ENCODE measurements at regions not wholly inside any gene's neighbourhood (a gene's known extent, or its start where the extent isn't known, plus 50 kb on each side); places are given as distances from the start of the nearest gene placed in this dataset.

- DNase-seq (ENCODE audit: extremely low spot score), result no peak
- ChIA-PET POLR2A (no interaction called here), CTCF (no interaction called here)
- TF ChIP-seq, protein P1, sequence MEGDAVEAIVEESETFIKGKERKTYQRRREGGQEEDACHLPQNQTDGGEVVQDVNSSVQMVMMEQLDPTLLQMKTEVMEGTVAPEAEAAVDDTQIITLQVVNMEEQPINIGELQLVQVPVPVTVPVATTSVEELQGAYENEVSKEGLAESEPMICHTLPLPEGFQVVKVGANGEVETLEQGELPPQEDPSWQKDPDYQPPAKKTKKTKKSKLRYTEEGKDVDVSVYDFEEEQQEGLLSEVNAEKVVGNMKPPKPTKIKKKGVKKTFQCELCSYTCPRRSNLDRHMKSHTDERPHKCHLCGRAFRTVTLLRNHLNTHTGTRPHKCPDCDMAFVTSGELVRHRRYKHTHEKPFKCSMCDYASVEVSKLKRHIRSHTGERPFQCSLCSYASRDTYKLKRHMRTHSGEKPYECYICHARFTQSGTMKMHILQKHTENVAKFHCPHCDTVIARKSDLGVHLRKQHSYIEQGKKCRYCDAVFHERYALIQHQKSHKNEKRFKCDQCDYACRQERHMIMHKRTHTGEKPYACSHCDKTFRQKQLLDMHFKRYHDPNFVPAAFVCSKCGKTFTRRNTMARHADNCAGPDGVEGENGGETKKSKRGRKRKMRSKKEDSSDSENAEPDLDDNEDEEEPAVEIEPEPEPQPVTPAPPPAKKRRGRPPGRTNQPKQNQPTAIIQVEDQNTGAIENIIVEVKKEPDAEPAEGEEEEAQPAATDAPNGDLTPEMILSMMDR (IDR thresholded peaks at IDR 0.05; ENCODE audit: control extremely low read depth, extremely low read depth, low read depth, missing control alignments), result no peak
These were observed 585.2 kb downstream of the TRAM1L1 start for GRCh38 chr4:116500225-116500624.

DNA sequence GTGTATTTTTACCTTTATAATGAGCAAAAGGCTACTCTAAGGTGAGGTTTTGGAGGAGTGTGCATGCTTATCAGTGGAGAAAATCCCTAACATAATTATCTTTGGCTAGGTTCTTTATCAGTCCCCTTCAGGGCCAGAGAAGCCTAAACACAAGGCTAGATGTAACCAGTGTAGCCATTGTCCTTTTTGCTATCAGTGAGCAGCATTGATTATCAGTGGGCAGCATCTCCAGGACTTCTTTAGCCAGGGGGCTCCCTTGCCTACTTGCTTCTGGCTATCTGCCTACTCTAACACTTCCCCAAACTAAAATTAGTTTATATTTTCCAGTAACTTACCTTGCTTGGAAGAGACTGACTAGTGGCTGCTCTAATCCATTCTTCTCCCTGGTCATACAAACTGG lies 595.6 kb downstream of the TRAM1L1 start:
- POLR2A ChIA-PET, result no interaction called here
- CTCF ChIA-PET, result interaction anchor here (1.2 kb wide), 1 partner anchor 12 kb away, joined by 4 read pairs; no protein-coding TSS in a partner anchor
- DNase-seq (ENCODE audit: extremely low spot score), result no peak

DNA sequence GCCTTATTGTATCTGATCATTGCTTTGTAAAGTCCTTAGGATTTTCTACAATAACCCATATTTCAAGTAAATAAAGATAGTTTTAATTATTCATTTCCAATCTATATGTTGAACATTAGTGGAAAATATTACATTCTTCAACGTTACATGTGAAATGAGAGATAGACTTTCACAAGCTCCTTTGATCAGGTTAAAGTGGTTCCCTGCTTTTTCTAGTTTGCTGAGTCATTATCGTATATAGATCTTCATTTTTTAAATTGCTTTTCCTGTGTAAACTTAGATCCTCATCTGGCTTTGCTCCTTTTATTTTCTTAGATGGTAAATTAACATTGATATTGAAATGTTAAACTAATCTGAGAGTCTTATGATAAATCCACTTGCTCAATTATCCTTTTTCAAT lies 599.0 kb downstream of the TRAM1L1 start:
- TF ChIP-seq, protein P1 (IDR thresholded peaks at IDR 0.05; ENCODE audit: control extremely low read depth, extremely low read depth, low read depth, missing control alignments), result no peak
- ChIA-PET POLR2A (no interaction called here), CTCF (no interaction called here)
- no peak for DNase-seq (ENCODE audit: extremely low spot score)

More for the DNA sequence above, 595.6 kb downstream of the TRAM1L1 start:
- TF ChIP-seq, protein P1 (IDR thresholded peaks at IDR 0.05; ENCODE audit: control extremely low read depth, extremely low read depth, low read depth, missing control alignments), result no peak

DNA sequence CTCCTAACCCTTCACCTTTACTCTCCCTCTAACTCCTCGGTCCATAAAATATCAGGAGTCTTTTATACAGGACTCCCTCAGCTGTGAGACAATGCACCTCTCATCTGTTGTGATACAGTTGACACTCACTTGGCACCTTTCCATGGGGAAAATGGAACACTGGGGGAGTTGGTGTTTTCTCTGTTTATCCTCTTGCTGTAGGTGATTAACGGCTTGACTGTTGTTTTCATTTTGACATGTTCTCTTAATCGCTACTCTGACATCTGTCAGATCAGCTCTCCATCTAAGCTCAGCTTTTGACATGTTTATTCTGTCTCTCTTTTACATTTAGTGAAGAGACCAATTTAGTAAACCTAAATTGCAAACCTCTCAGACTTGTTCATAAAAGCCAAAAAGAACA lies 604.8 kb downstream of the TRAM1L1 start:
- POLR2A ChIA-PET, result no interaction called here
- TF ChIP-seq, protein P1 (IDR thresholded peaks at IDR 0.05; ENCODE audit: control extremely low read depth, extremely low read depth, low read depth, missing control alignments), result no peak
- DNase-seq (ENCODE audit: extremely low spot score), result no peak
- CTCF ChIA-PET, result interaction anchor here (1.2 kb wide), 1 partner anchor 12 kb away, joined by 3 read pairs; no protein-coding TSS in a partner anchor

DNA sequence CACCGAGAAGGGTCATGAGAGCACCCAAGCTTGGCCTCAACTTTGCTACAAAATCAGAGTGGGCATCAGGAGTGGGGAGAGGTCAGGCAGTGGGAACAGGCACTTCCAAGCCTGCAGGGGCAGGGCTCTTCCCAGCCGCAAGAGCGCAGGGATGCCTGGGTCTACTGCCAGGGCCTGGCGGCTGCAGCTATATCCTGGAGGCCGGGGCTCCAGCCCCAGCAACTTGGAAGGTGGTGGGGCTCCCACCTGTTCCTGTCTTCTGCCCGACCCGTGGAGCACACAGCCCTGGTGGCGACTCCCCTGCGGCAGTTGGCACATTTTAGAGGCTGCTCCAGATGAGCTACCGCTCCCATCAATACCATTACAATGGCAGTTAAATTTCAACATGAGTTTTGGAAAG lies 607.0 kb downstream of the TRAM1L1 start:
- TF ChIP-seq, protein P1 (IDR thresholded peaks at IDR 0.05; ENCODE audit: control extremely low read depth, extremely low read depth, low read depth, missing control alignments), result no peak
- POLR2A ChIA-PET, result no interaction called here
- no peak for DNase-seq (ENCODE audit: extremely low spot score)
- CTCF ChIA-PET, result interaction anchor here (1.7 kb wide), 1 partner anchor 19 kb away, joined by 4 read pairs; no protein-coding TSS in a partner anchor

DNA sequence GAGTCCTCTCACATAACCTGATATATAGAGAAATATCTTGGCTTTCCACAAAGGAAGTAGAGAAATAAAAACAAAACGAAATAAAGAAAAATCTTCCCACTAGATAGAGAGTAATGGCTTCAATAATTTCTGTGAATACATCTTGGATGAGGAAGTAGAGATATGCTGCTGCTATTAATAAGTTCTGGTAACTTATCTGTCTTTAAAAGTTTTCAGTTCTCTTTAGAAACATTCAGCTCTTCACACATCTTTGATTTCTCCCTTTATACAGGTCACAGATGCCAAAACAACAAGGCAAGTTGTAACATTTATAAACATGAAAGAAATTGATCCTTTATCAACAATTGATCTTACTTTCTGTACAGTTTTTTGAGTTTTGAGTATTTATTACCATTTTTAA lies 615.8 kb downstream of the TRAM1L1 start:
- POLR2A ChIA-PET, result interaction anchor here (0.6 kb wide), 1 partner anchor 121 kb away, joined by 4 read pairs; no protein-coding TSS in a partner anchor
- no peak for DNase-seq (ENCODE audit: extremely low spot score)
- CTCF ChIA-PET, result interaction anchor here (1.2 kb wide), 1 partner anchor 7 kb away, joined by 3 read pairs; no protein-coding TSS in a partner anchor

More for the DNA sequence above, 615.8 kb downstream of the TRAM1L1 start:
- TF ChIP-seq, protein P1 (IDR thresholded peaks at IDR 0.05; ENCODE audit: control extremely low read depth, extremely low read depth, low read depth, missing control alignments), result no peak

All from GM10248 (cell line).